ENCODE measurements at regions not wholly inside any gene's neighbourhood (a gene's known extent, or its start where the extent isn't known, plus 50 kb on each side); places are given as distances from the start of the nearest gene placed in this dataset.

- 5% methylated on average over 2 of the region's 2 CpGs for WGBS (ENCODE audit: insufficient coverage, low coverage, missing lambda C conversion rate)
- Histone ChIP-seq H3K27ac (ENCODE audit: extremely low read depth, low read depth, low read length) (no peak overlapping the region), H2AFZ (ENCODE audit: low read depth, low read length) (no peak overlapping the region), H3K36me3 (ENCODE audit: control insufficient read depth, insufficient read depth, low read length) (no peaks in the 10 kb centered on the region), H3K9ac (ENCODE audit: insufficient read depth in 1 of 2, low read depth in 2 of 2, low read length in 2 of 2) (no peak overlapping the region), H3K4me3 (no peak overlapping the region), H3K79me2 (ENCODE audit: control insufficient read depth, insufficient read depth, low read length) (no peaks in the 10 kb centered on the region), H3K27me3 (ENCODE audit: control insufficient read depth in 2 of 2, insufficient read depth in 2 of 2, low read length in 2 of 2) (no peaks in the 10 kb centered on the region), H3K4me1 (replicated peaks in 1 of 2; ENCODE audit: control insufficient read depth in 2 of 2, insufficient read depth in 2 of 2, low read length in 2 of 2) (no peaks in the 10 kb centered on the region), H4K20me1 (replicated peaks; ENCODE audit: control insufficient read depth, insufficient read depth, low read length) (no peaks in the 10 kb centered on the region), H3K4me2 (ENCODE audit: insufficient read depth, low read length) (no peak overlapping the region), H3K9me3 (replicated peaks; ENCODE audit: control insufficient read depth, insufficient read depth, low read depth, low read length) (no peaks in the 10 kb centered on the region), H3K9me1 (ENCODE audit: control insufficient read depth, insufficient read depth, low read length) (no peaks in the 10 kb centered on the region)
- in situ Hi-C loops (cut with MboI), result no loop called here
- ATAC-seq (no peak), FAIRE-seq (no peak), DNase-seq (ENCODE audit: extremely low read depth in 1 of 4, low spot score in 3 of 4) (no peak)
- intact Hi-C loops (cut with micrococcal nuclease), result no loop called here
- POLR2A ChIA-PET, result no interaction called here
- no TSS peak for BruUV-seq (replicated peaks)
- CTCF ChIA-PET (ENCODE audit: low intra/inter-chr PET ratio), result no interaction called here
- TF ChIP-seq ZNF77 (CRISPR knock-in tag; IDR thresholded peaks at IDR 0.05) (no peak), ELK3 (CRISPR knock-in tag; IDR thresholded peaks at IDR 0.05) (no peak), SFPQ (IDR thresholded peaks at IDR 0.05; ENCODE audit: low read depth, low read length) (no peak), HMGN3 (IDR thresholded peaks at IDR 0.05; ENCODE audit: borderline replicate concordance, extremely low read depth, insufficient read length, low read depth, low read length) (no peak), MAFF (IDR thresholded peaks at IDR 0.05; ENCODE audit: low read length) (no peak), NFYB (IDR thresholded peaks at IDR 0.05; ENCODE audit: extremely low read depth, insufficient read length) (no peak), ZEB2 (IDR thresholded peaks at IDR 0.05) (no peak), PURB (CRISPR knock-in tag; IDR thresholded peaks at IDR 0.05; ENCODE audit: low read depth) (no peak), ZNF592 (IDR thresholded peaks at IDR 0.05) (no peak), ELF1 (tag; IDR thresholded peaks at IDR 0.05) (no peak), YY1 (IDR thresholded peaks at IDR 0.05; ENCODE audit: borderline replicate concordance in 1 of 3, control insufficient read depth in 1 of 3, extremely low read depth in 1 of 3, insufficient read depth in 3 of 3, insufficient read length in 1 of 3, insufficient replicate concordance in 2 of 3, low read depth in 1 of 3, low read length in 2 of 3) (no peak), ZNF589 (CRISPR knock-in tag; IDR thresholded peaks at IDR 0.05; ENCODE audit: low read depth) (no peak), ATF4 (CRISPR knock-in tag; IDR thresholded peaks at IDR 0.05) (no peak), ZNF778 (CRISPR knock-in tag; IDR thresholded peaks at IDR 0.05) (no peak), SMARCB1 (IDR thresholded peaks at IDR 0.05; ENCODE audit: insufficient read length, low read depth) (no peak), NUFIP1 (IDR thresholded peaks at IDR 0.05; ENCODE audit: partially characterized antibody) (no peak)
Observed at GRCh38 chr15:100812802-100813201, 66.8 kb upstream of the ALDH1A3 start.

Data from K562 (cell line).